ENCODE measurements at regions not wholly inside any gene's neighbourhood (a gene's known extent, or its start where the extent isn't known, plus 50 kb on each side); places are given as distances from the start of the nearest gene placed in this dataset.

- TF ChIP-seq ZFX (IDR thresholded peaks at IDR 0.05) (no peak), POLR2AphosphoS5 (IDR thresholded peaks at IDR 0.05; ENCODE audit: low read depth, low read length) (no peak)
Observed at GRCh38 chr10:8182806-8183205, 128.3 kb downstream of the GATA3 start.

Measured in HCT116 (cell line).